HCT116 (cell line): ENCODE measurements at regions not wholly inside any gene's neighbourhood (a gene's known extent, or its start where the extent isn't known, plus 50 kb on each side); places are given as distances from the start of the nearest gene placed in this dataset.

Experiments used
- ATAC-seq: fragments of 200-7000 bp; cut with Tn5 transposase; 2 replicates; pipeline ENCODE4 v1.9.1; 2020; ENCODE audit warnings: mild to moderate bottlenecking, moderate library complexity
- BruUV-seq: library from RNA; stranded (reverse); fragments of 400-500 nt; replicated peaks from 2 replicates; lab custom pipeline; 2021; lab: Mats Ljungman, UMichigan
- CTCF ChIA-PET: fragments of 300-600 bp; sonication (Branson Sonifier 250); formaldehyde crosslinking; loops from one replicate; lab custom pipeline; 2021; ENCODE audit warnings: antibody characterized with exemption; lab: Charles Lee
- POLR2A ChIA-PET: fragments of 300-600, 350-600 bp; sonication (Branson Sonifier 250); formaldehyde crosslinking; loops from one replicate; lab custom pipeline; 2021; ENCODE audit warnings: antibody characterized with exemption; lab: Charles Lee
- RAD21 ChIA-PET, 2 experiments: fragments of 300-600 bp; sonication (Branson Sonifier 250); formaldehyde crosslinking; loops; one replicate each; lab custom pipeline; 2023; ENCODE audit warnings: low total read pairs in 2 of 2; ENCODE audit not compliant: uncharacterized antibody in 2 of 2, unreplicated experiment in 2 of 2, low non-redundant PET in 1 of 2; lab: Charles Lee
- DNase-seq: peaks from one replicate; pipeline ENCODE4 v3.0.0-alpha.2; 2010; ENCODE audit warnings: low read depth, low spot score
- H2AFZ ChIP-seq: fragments of 200-600 bp; shearing (Covaris generic), sonication (generic); 2 replicates; pipeline ENCODE4 v1.6.1; 2017; ENCODE audit warnings: low read depth, mixed run types, mixed read lengths, antibody characterized with exemption, low read length; ENCODE audit not compliant: poor library complexity, severe bottlenecking
- H3K27ac ChIP-seq: 2 replicates; pipeline ENCODE4 v1.5.1; 2012; ENCODE audit warnings: low read depth, low read length
- H3K27me3 ChIP-seq: fragments of 200-600 bp; sonication (generic); 2 replicates; pipeline ENCODE4 v1.6.1; 2016; ENCODE audit warnings: mixed run types, low read length, mixed read lengths; ENCODE audit not compliant: insufficient read depth
- H3K36me3 ChIP-seq, 2 experiments: fragments of 200-500 bp in 1 of 2; fragments of 200-600 bp in 1 of 2; sonication (Bioruptor generic) in 1 of 2; sonication (generic) in 1 of 2; 2 replicates each; pipeline versions ENCODE4 v1.5.1 to v1.6.1; 2014 to 2016; ENCODE audit warnings: low read length in 2 of 2, inconsistent platforms in 1 of 2, mixed read lengths in 1 of 2, mixed run types in 1 of 2; ENCODE audit not compliant: insufficient read depth in 2 of 2, control insufficient read depth in 1 of 2
- H3K4me1 ChIP-seq, 2 experiments: fragments of 200-600 bp in 1 of 2; sonication (generic) in 1 of 2; 2 replicates each; pipeline versions ENCODE4 v1.5.1 to v1.6.1; 2012 to 2017; ENCODE audit warnings: low read length in 2 of 2, inconsistent platforms in 1 of 2, mild to moderate bottlenecking in 1 of 2, mixed read lengths in 1 of 2, mixed run types in 1 of 2, moderate library complexity in 1 of 2; ENCODE audit not compliant: insufficient read depth in 2 of 2, control insufficient read depth in 1 of 2
- H3K4me2 ChIP-seq: fragments of 200-600 bp; sonication (generic); 2 replicates; pipeline ENCODE4 v1.6.1; 2017; ENCODE audit warnings: mixed run types, low read length, mixed read lengths
- H3K4me3 ChIP-seq, 2 experiments: fragments of 200-600 bp in 1 of 2; sonication (generic) in 1 of 2; replicated peaks in 1 of 2; 2 replicates each; pipeline ENCODE4 v1.5.1; 2011 to 2016; ENCODE audit warnings: low read length in 2 of 2, control low read depth in 1 of 2, low read depth in 1 of 2, mild to moderate bottlenecking in 1 of 2, mixed read lengths in 1 of 2, mixed run types in 1 of 2
- H3K79me2 ChIP-seq: fragments of 200-600 bp; sonication (generic); 2 replicates; pipeline ENCODE4 v1.6.1; 2017; ENCODE audit warnings: mild to moderate bottlenecking, mixed run types, low read length, moderate library complexity, mixed read lengths; ENCODE audit not compliant: insufficient read depth
- H3K9ac ChIP-seq: fragments of 200-600 bp; sonication (generic); 2 replicates; pipeline ENCODE4 v1.6.1; 2016; ENCODE audit warnings: low read length, mixed read lengths
- H3K9me2 ChIP-seq: fragments of 200-600 bp; sonication (generic), shearing (Covaris generic); 2 replicates; pipeline ENCODE4 v1.6.1; 2017; ENCODE audit warnings: mixed run types, mild to moderate bottlenecking, moderate library complexity; ENCODE audit not compliant: insufficient read depth
- H3K9me3 ChIP-seq, 2 experiments: fragments of 200-500 bp in 1 of 2; fragments of 200-600 bp in 1 of 2; sonication (Bioruptor generic) in 1 of 2; sonication (generic) in 1 of 2; 2 replicates each; pipeline ENCODE4 v1.6.1; 2014 to 2017; ENCODE audit warnings: low read length in 2 of 2, mixed read lengths in 2 of 2, inconsistent platforms in 1 of 2, low read depth in 1 of 2, mild to moderate bottlenecking in 1 of 2, mixed run types in 1 of 2, moderate library complexity in 1 of 2; ENCODE audit not compliant: control insufficient read depth in 1 of 2, insufficient read depth in 1 of 2
- H4K20me1 ChIP-seq: fragments of 200-600 bp; sonication (generic), shearing (Covaris generic); 2 replicates; pipeline ENCODE4 v1.6.1; 2017; ENCODE audit warnings: mixed run types, mild to moderate bottlenecking, moderate library complexity; ENCODE audit not compliant: insufficient read depth
- ELF1 ChIP-seq: IDR thresholded peaks from 2 replicates; pipeline ENCODE4 v1.6.1; 2012; ENCODE audit warnings: low read depth, borderline replicate concordance
- EZH2 ChIP-seq: fragments of 200-600 bp; sonication (generic); IDR thresholded peaks from 2 replicates; pipeline ENCODE4 v1.6.1; 2017; ENCODE audit warnings: antibody characterized with exemption, mixed run types
- EZH2phosphoT487 ChIP-seq: fragments of 200-600 bp; IDR thresholded peaks from 2 replicates; pipeline ENCODE4 v1.6.1; 2018; ENCODE audit warnings: antibody characterized with exemption, borderline replicate concordance
- FOSL1 ChIP-seq: IDR thresholded peaks from 2 replicates; pipeline ENCODE4 v1.6.1; 2012; ENCODE audit warnings: low read depth
- SIN3A ChIP-seq: IDR thresholded peaks from 2 replicates; pipeline ENCODE4 v1.6.1; 2012; ENCODE audit warnings: low read depth
- SP1 ChIP-seq: IDR thresholded peaks from 2 replicates; pipeline ENCODE4 v1.6.1; 2012; ENCODE audit warnings: low read depth
- TCF7L2 ChIP-seq: IDR thresholded peaks from 2 replicates; pipeline ENCODE4 v1.7.0; 2011; ENCODE audit warnings: borderline replicate concordance, inconsistent platforms; ENCODE audit not compliant: insufficient read depth, insufficient read length; ENCODE audit errors: extremely low read depth
- ZFX ChIP-seq: fragments of 450-650 bp; IDR thresholded peaks from 2 replicates; pipeline ENCODE4 v1.6.1; 2017
- intact Hi-C: fragments of 100-400 bp; cut with micrococcal nuclease; formaldehyde crosslinking; loops from 2 replicates; pipeline ENCODE4 v1.10.0; 2022
- TF ChIP-seq, protein P1 (sequence below): IDR thresholded peaks from 2 replicates; pipeline ENCODE4 v1.6.1; 2012; ENCODE audit warnings: low read depth
- TF ChIP-seq, protein P2 (sequence below): IDR thresholded peaks from 2 replicates; pipeline ENCODE4 v1.6.1; 2012

DNA sequence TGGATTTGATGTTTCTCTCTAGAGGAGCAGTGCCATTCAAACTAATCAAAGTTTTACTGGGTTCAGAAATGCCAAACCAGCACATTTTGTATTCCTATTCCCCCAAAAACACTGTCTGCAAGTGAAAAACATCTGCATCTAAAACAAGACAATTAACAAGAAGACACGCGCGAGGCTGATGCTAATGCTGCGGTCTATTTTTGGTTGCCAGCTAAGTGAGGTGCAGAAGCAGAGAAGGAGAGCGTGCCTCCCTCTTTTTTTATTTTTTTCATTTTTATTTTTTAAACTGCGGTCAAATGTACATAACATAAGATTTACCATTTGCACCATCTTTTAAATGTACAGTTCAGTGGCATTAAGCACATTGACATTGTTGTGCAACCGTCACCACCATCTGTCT lies 641.1 kb downstream of the DHX35 start:
- DNase-seq, result no peak
- intact Hi-C loops, result no loop called here
- no peaks in the 10 kb centered on the region for H3K79me2 ChIP-seq
- no peaks in the 10 kb centered on the region for H3K4me1 ChIP-seq
- no peaks in the 10 kb centered on the region for H3K27me3 ChIP-seq
- H2AFZ ChIP-seq, result no peak overlapping the region
- no TSS peak for BruUV-seq
- ChIA-PET POLR2A (no interaction called here), RAD21 (no interaction called here), CTCF (no interaction called here)
- no peak overlapping the region for H3K4me2 ChIP-seq
- H4K20me1 ChIP-seq, result no peaks in the 10 kb centered on the region
- no peak overlapping the region for H3K9ac ChIP-seq
- no peak for ATAC-seq
- H3K27ac ChIP-seq, result no peak overlapping the region
- no peaks in the 10 kb centered on the region for H3K9me2 ChIP-seq
- H3K9me3 ChIP-seq, result peaks cover 5 to 21% of the 10 kb centered on the region in 2 experiments; a peak in 2 of 4 replicates
- H3K36me3 ChIP-seq, result no peaks in the 10 kb centered on the region
- TF ChIP-seq ZFX (no peak), SP1 (no peak), TCF7L2 (no peak), EZH2phosphoT487 (no peak), ELF1 (no peak), FOSL1 (no peak), SIN3A (no peak), EZH2 (no peak)
- TF ChIP-seq, protein P1, sequence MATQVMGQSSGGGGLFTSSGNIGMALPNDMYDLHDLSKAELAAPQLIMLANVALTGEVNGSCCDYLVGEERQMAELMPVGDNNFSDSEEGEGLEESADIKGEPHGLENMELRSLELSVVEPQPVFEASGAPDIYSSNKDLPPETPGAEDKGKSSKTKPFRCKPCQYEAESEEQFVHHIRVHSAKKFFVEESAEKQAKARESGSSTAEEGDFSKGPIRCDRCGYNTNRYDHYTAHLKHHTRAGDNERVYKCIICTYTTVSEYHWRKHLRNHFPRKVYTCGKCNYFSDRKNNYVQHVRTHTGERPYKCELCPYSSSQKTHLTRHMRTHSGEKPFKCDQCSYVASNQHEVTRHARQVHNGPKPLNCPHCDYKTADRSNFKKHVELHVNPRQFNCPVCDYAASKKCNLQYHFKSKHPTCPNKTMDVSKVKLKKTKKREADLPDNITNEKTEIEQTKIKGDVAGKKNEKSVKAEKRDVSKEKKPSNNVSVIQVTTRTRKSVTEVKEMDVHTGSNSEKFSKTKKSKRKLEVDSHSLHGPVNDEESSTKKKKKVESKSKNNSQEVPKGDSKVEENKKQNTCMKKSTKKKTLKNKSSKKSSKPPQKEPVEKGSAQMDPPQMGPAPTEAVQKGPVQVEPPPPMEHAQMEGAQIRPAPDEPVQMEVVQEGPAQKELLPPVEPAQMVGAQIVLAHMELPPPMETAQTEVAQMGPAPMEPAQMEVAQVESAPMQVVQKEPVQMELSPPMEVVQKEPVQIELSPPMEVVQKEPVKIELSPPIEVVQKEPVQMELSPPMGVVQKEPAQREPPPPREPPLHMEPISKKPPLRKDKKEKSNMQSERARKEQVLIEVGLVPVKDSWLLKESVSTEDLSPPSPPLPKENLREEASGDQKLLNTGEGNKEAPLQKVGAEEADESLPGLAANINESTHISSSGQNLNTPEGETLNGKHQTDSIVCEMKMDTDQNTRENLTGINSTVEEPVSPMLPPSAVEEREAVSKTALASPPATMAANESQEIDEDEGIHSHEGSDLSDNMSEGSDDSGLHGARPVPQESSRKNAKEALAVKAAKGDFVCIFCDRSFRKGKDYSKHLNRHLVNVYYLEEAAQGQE, result no peak
- TF ChIP-seq, protein P2, sequence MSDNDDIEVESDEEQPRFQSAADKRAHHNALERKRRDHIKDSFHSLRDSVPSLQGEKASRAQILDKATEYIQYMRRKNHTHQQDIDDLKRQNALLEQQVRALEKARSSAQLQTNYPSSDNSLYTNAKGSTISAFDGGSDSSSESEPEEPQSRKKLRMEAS, result no peak
- H3K4me3 ChIP-seq, result no peak overlapping the region
